Stimulated activated CD4-positive, alpha-beta T cell treated with anti-CD3 and anti-CD28 coated beads, Interleukin-15, amount 100 ng/mL, for 1 hour (primary cell): ENCODE measurements at regions not wholly inside any gene's neighbourhood (a gene's known extent, or its start where the extent isn't known, plus 50 kb on each side); places are given as distances from the start of the nearest gene placed in this dataset.

Experiments used
- DNase-seq, 2 donors: peaks; one replicate each; pipeline ENCODE4 v3.0.0-alpha.2; 2020; ENCODE audit warnings: low read depth in 1 of 2, low spot score in 1 of 2

GRCh38 chr6:163970846-163971564 lies 556.5 kb downstream of the QKI start:
- DNase-seq: no peak

GRCh38 chr6:163965426-163966348 lies 551.2 kb downstream of the QKI start:
- DNase-seq: no peak

- DNase-seq: no peak
Measured at GRCh38 chr6:163964789-163965188, 550.3 kb downstream of the QKI start.

- no peak for DNase-seq
Measured at GRCh38 chr6:163963205-163964120, 548.9 kb downstream of the QKI start.

- DNase-seq: no peak
Measured at GRCh38 chr6:163962627-163963117, 548.2 kb downstream of the QKI start.

GRCh38 chr6:163960128-163960527 lies 545.6 kb downstream of the QKI start:
- no peak for DNase-seq

- DNase-seq: no peak
Measured at GRCh38 chr6:163958646-163959045, 544.1 kb downstream of the QKI start.

GRCh38 chr6:163956571-163957407 lies 542.3 kb downstream of the QKI start:
- DNase-seq: peak in 1 of 2 donors; percentile 14

- DNase-seq: no peak
Measured at GRCh38 chr6:163955756-163956155, 541.2 kb downstream of the QKI start.

GRCh38 chr6:163955096-163955495 lies 540.6 kb downstream of the QKI start:
- DNase-seq: no peak

GRCh38 chr6:163954088-163954775 lies 539.7 kb downstream of the QKI start:
- DNase-seq: no peak

- no peak for DNase-seq
Measured at GRCh38 chr6:163952005-163952404, 537.5 kb downstream of the QKI start.

- DNase-seq: no peak
Measured at GRCh38 chr6:163951326-163951725, 536.8 kb downstream of the QKI start.

- no peak for DNase-seq
Measured at GRCh38 chr6:163950159-163950558, 535.6 kb downstream of the QKI start.

- DNase-seq: no peak
Measured at GRCh38 chr6:163949431-163949830, 534.9 kb downstream of the QKI start.

- no peak for DNase-seq
Measured at GRCh38 chr6:163948250-163948649, 533.7 kb downstream of the QKI start.

GRCh38 chr6:163947276-163947675 lies 532.8 kb downstream of the QKI start:
- no peak for DNase-seq

- DNase-seq: no peak
Measured at GRCh38 chr6:163946437-163946836, 531.9 kb downstream of the QKI start.

- DNase-seq: no peak
Measured at GRCh38 chr6:163945808-163946207, 531.3 kb downstream of the QKI start.

- no peak for DNase-seq
Measured at GRCh38 chr6:163944897-163945296, 530.4 kb downstream of the QKI start.
